B cell (primary cell): ENCODE measurements at regions not wholly inside any gene's neighbourhood (a gene's known extent, or its start where the extent isn't known, plus 50 kb on each side); places are given as distances from the start of the nearest gene placed in this dataset.

Experiments used
- ATAC-seq: fragments of 200-7000 bp; cut with Tn5 transposase; one replicate; pipeline ENCODE4 v1.10.0; 2021; ENCODE audit warnings: low read depth, mild to moderate bottlenecking, moderate number of reproducible peaks, moderate library complexity
- CTCF ChIA-PET: fragments of 350-600 bp; sonication (Branson Sonifier 250); formaldehyde crosslinking; loops from one replicate; lab custom pipeline; 2021; ENCODE audit warnings: antibody characterized with exemption, inconsistent platforms; lab: Charles Lee
- POLR2A ChIA-PET: fragments of 350-600 bp; sonication (Branson Sonifier 250); formaldehyde crosslinking; loops from one replicate; lab custom pipeline; 2021; ENCODE audit warnings: antibody characterized with exemption; lab: Charles Lee
- DNase-seq: peaks from one replicate; pipeline ENCODE4 v3.0.0; 2013
- H2AFZ ChIP-seq: 2 replicates; pipeline ENCODE4 v1.6.1; 2012; ENCODE audit warnings: mild to moderate bottlenecking, low read depth, low read length; ENCODE audit not compliant: insufficient read depth, poor library complexity, severe bottlenecking
- H3K27ac ChIP-seq, 2 donors: 1 replicate in 1 of 2; 2 replicates in 1 of 2; pipeline ENCODE4 v1.5.1; 2012 to 2013; ENCODE audit warnings: low read length in 2 of 2, mild to moderate bottlenecking in 2 of 2, moderate library complexity in 1 of 2
- H3K27me3 ChIP-seq, 4 experiments: fragments of 200-600 bp in 1 of 4; sonication (generic) in 1 of 4; replicated peaks in 1 of 4; 1 replicate in 2 of 4; 2 replicates in 2 of 4; pipeline versions ENCODE4 v1.6.1 to v1.7.0; 2013 to 2016; ENCODE audit warnings: low read length in 3 of 4, mild to moderate bottlenecking in 2 of 4, mixed read lengths in 1 of 4, moderate library complexity in 1 of 4; ENCODE audit not compliant: insufficient read depth in 4 of 4, control insufficient read depth in 3 of 4; ENCODE audit errors: control extremely low read depth in 1 of 4
- H3K36me3 ChIP-seq, 2 experiments: replicated peaks in 1 of 2; 1 replicate in 1 of 2; 2 replicates in 1 of 2; pipeline versions ENCODE4 v1.6.1 to v1.7.1; 2013; ENCODE audit warnings: low read length in 1 of 2; ENCODE audit not compliant: insufficient read depth in 2 of 2, control insufficient read depth in 1 of 2; ENCODE audit errors: control extremely low read depth in 1 of 2, extremely low read depth in 1 of 2
- H3K4me1 ChIP-seq, 2 donors: fragments of 200-600 bp in 1 of 2; sonication (generic) in 1 of 2; 1 replicate in 1 of 2; 2 replicates in 1 of 2; pipeline versions ENCODE4 v1.5.1 to v1.6.1; 2013 to 2017; ENCODE audit warnings: low read length in 2 of 2; ENCODE audit not compliant: control insufficient read depth in 2 of 2, insufficient read depth in 2 of 2
- H3K4me2 ChIP-seq: replicated peaks from 2 replicates; pipeline ENCODE3; 2012; ENCODE audit warnings: mild to moderate bottlenecking, low read depth, low read length; ENCODE audit not compliant: poor library complexity, severe bottlenecking
- H3K4me3 ChIP-seq, 5 experiments: fragments of 200-600 bp in 1 of 5; sonication (generic) in 1 of 5; 1 replicate in 3 of 5; 2 replicates in 2 of 5; pipeline versions ENCODE4 v1.5.1 to v1.7.0; 2011 to 2016; ENCODE audit warnings: low read length in 4 of 5, mild to moderate bottlenecking in 4 of 5, low read depth in 2 of 5, control low read depth in 1 of 5, moderate library complexity in 1 of 5; ENCODE audit not compliant: insufficient read depth in 1 of 5; ENCODE audit errors: control extremely low read depth in 1 of 5, extremely low read depth in 1 of 5
- H3K79me2 ChIP-seq: fragments of 200-600 bp; sonication (generic); one replicate; pipeline ENCODE4 v1.6.0; 2016; ENCODE audit warnings: low read length; ENCODE audit not compliant: control insufficient read depth, insufficient read depth
- H3K9ac ChIP-seq: fragments of 200-600 bp; sonication (generic); 2 replicates; pipeline ENCODE4 v1.6.1; 2017; ENCODE audit warnings: mild to moderate bottlenecking, low read length, moderate library complexity
- H3K9me3 ChIP-seq, 3 donors: one replicate each; pipeline versions ENCODE4 v1.6.1 to v1.7.1; 2013; ENCODE audit warnings: low read length in 2 of 3; ENCODE audit not compliant: control insufficient read depth in 2 of 3, insufficient read depth in 1 of 3; ENCODE audit errors: control extremely low read depth in 1 of 3
- H4K20me1 ChIP-seq: 2 replicates; pipeline ENCODE4 v1.6.0; 2012; ENCODE audit warnings: mild to moderate bottlenecking, low read length; ENCODE audit not compliant: insufficient read depth, control insufficient read depth, poor library complexity, severe bottlenecking
- H3K27ac Mint-ChIP-seq: one replicate; pipeline ENCODE4 v1.8.0; 2021; ENCODE audit warnings: mixed read lengths
- H3K27me3 Mint-ChIP-seq: one replicate; pipeline ENCODE4 v1.8.0; 2021; ENCODE audit warnings: mixed read lengths
- H3K4me1 Mint-ChIP-seq: one replicate; pipeline ENCODE4 v1.8.0; 2021; ENCODE audit warnings: mixed read lengths
- H3K4me3 Mint-ChIP-seq: one replicate; pipeline ENCODE4 v1.8.0; 2021; ENCODE audit warnings: mixed read lengths
- H3K9me3 Mint-ChIP-seq: one replicate; pipeline ENCODE4 v1.8.0; 2022; ENCODE audit warnings: mixed read lengths; ENCODE audit not compliant: insufficient read depth
- EZH2 ChIP-seq: IDR thresholded peaks from 2 replicates; pipeline ENCODE4 v1.6.1; 2012; ENCODE audit warnings: borderline replicate concordance, low read depth, mild to moderate bottlenecking, moderate library complexity, low read length; ENCODE audit not compliant: insufficient read depth, poor library complexity, severe bottlenecking
- WGBS: methylation state at CpG from one replicate; pipeline ENCODE4 v1.1.5; 2013; ENCODE audit warnings: missing lambda C conversion rate; ENCODE audit not compliant: insufficient coverage; 5-methylcytosine and 5-hydroxymethylcytosine counted together
- intact Hi-C: fragments of 100-400 bp; cut with micrococcal nuclease; formaldehyde crosslinking; loops from one replicate; pipeline ENCODE4 v1.10.0; 2022
- TF ChIP-seq, protein P1 (sequence below): fragments of 200-600 bp; IDR thresholded peaks from one replicate; pipeline ENCODE4 v1.8.0; 2022; ENCODE audit warnings: antibody characterized with exemption, mild to moderate bottlenecking

DNA sequence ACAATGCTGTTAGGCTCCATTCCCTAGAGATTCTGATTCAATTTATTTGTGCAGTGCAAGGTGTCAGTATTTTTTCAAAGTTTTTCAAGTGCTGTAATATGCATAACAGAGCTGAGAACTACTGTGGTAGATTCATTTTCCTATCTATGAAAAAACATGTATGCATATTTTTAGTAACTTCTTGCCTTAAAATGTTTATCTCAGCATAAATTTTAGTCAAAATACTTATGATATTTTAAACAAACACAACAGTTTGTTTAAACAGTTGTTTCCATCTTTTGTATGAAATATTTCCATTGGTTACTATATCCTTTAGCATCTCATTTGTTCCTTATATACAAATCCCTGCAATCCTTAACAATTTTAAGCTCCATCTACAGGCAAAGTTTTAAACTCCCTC is 624.8 kb upstream of the ADGRL3 start:
- Histone ChIP-seq H3K4me3 (no peak overlapping the region), H3K79me2 (no peaks in the 10 kb centered on the region), H3K27me3 (no peaks in the 10 kb centered on the region), H3K4me1 (no peaks in the 10 kb centered on the region), H3K9me3 (no peaks in the 10 kb centered on the region), H2AFZ (no peak overlapping the region), H4K20me1 (no peaks in the 10 kb centered on the region), H3K36me3 (no peaks in the 10 kb centered on the region), H3K4me2 (no peak overlapping the region), H3K27ac (no peak overlapping the region), H3K9ac (no peak overlapping the region)
- no peak for DNase-seq
- H3K4me1 Mint-ChIP-seq = no peaks in the 10 kb centered on the region
- intact Hi-C loops = no loop called here
- H3K27ac Mint-ChIP-seq = no peak overlapping the region
- H3K9me3 Mint-ChIP-seq = no peaks in the 10 kb centered on the region
- CTCF ChIA-PET = no interaction called here
- no peak overlapping the region for H3K4me3 Mint-ChIP-seq
- POLR2A ChIA-PET = interaction anchor here (0.5 kb wide), 1 partner anchor 237 kb away, joined by 7 read pairs; no protein-coding TSS in a partner anchor
- TF ChIP-seq, protein P1, sequence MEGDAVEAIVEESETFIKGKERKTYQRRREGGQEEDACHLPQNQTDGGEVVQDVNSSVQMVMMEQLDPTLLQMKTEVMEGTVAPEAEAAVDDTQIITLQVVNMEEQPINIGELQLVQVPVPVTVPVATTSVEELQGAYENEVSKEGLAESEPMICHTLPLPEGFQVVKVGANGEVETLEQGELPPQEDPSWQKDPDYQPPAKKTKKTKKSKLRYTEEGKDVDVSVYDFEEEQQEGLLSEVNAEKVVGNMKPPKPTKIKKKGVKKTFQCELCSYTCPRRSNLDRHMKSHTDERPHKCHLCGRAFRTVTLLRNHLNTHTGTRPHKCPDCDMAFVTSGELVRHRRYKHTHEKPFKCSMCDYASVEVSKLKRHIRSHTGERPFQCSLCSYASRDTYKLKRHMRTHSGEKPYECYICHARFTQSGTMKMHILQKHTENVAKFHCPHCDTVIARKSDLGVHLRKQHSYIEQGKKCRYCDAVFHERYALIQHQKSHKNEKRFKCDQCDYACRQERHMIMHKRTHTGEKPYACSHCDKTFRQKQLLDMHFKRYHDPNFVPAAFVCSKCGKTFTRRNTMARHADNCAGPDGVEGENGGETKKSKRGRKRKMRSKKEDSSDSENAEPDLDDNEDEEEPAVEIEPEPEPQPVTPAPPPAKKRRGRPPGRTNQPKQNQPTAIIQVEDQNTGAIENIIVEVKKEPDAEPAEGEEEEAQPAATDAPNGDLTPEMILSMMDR = no peak
- no peak for TF ChIP-seq EZH2
- no peaks in the 10 kb centered on the region for H3K27me3 Mint-ChIP-seq
- ATAC-seq = no peak

DNA sequence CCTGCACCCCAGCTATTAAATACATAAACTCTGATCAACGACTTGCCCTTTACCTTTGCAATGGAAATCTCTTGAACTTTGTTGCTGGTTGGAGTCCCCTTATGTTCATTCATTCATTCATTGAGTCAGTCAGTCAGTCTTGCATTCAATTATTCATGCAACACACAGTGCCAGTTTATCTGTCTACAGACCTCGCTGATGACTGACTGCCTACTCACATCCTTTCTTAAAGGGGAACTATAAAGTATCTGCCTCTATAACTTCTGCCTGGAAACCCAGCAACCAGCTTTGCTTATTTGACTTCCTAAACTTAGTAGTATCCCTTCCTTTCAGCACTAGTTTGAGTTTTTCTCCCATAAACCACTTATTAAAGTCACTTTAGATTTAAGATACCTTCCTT is 620.8 kb upstream of the ADGRL3 start:
- POLR2A ChIA-PET = no interaction called here
- H3K27me3 ChIP-seq = no peaks in the 10 kb centered on the region
- DNase-seq (no peak), ATAC-seq (no peak)
- TF ChIP-seq, protein P1 = no peak
- no peak for TF ChIP-seq EZH2
- 36% methylated on average over 2 of the region's 2 CpGs for WGBS
- H3K36me3 ChIP-seq = no peaks in the 10 kb centered on the region
- no peaks in the 10 kb centered on the region for H4K20me1 ChIP-seq
- no peaks in the 10 kb centered on the region for H3K79me2 ChIP-seq
- H3K4me2 ChIP-seq = no peak overlapping the region
- no peak overlapping the region for H3K27ac Mint-ChIP-seq
- H2AFZ ChIP-seq = no peak overlapping the region
- no peaks in the 10 kb centered on the region for H3K9me3 ChIP-seq
- no peaks in the 10 kb centered on the region for H3K4me1 ChIP-seq
- no peak overlapping the region for H3K9ac ChIP-seq
- intact Hi-C loops = no loop called here
- H3K9me3 Mint-ChIP-seq = no peaks in the 10 kb centered on the region
- H3K4me3 ChIP-seq = no peak overlapping the region
- no peaks in the 10 kb centered on the region for H3K27me3 Mint-ChIP-seq
- no peaks in the 10 kb centered on the region for H3K4me1 Mint-ChIP-seq
- H3K27ac ChIP-seq = no peak overlapping the region
- no peak overlapping the region for H3K4me3 Mint-ChIP-seq
- CTCF ChIA-PET = no interaction called here
